ENCODE measurements at regions not wholly inside any gene's neighbourhood (a gene's known extent, or its start where the extent isn't known, plus 50 kb on each side); places are given as distances from the start of the nearest gene placed in this dataset.

DNA sequence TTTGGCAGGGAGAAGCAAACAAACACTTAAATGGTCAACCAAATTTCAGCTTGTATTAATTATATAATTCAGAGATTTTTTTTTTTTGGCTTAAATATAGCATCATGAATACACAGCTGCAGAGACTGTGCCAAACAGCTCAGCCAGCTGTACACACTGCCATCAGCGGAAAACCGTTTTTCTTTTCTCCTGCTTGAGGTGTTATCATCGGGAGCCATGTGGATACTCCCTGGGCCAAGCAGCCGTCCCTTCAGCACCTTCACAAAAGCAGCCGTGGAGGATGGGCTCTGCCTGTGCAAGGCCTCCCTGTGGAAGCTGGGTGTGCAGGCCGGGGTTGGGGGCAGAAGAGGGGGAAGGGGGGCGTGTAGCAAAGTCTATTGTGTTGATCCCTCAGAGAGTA lies 85.0 kb downstream of the NUF2 start:
- no peak for DNase-seq (ENCODE audit: low read depth)

DNA sequence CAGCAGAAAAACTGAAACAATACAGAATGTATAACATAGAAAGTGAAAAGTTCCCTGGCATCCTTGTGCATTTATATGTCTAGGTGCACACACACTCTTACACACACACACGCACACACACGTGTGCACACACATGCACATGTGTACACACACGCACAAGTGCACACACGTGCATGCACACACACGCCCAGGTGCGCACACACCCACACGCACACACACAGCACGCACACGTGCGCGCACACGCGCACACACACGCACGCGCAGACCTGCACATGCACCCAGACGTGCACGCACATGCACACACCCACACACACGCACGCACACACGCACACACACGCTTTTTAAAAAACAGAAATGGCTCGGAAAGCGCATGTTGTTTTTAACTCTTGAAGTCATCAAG lies 86.5 kb downstream of the NUF2 start:
- no peak for DNase-seq (ENCODE audit: low read depth)

DNA sequence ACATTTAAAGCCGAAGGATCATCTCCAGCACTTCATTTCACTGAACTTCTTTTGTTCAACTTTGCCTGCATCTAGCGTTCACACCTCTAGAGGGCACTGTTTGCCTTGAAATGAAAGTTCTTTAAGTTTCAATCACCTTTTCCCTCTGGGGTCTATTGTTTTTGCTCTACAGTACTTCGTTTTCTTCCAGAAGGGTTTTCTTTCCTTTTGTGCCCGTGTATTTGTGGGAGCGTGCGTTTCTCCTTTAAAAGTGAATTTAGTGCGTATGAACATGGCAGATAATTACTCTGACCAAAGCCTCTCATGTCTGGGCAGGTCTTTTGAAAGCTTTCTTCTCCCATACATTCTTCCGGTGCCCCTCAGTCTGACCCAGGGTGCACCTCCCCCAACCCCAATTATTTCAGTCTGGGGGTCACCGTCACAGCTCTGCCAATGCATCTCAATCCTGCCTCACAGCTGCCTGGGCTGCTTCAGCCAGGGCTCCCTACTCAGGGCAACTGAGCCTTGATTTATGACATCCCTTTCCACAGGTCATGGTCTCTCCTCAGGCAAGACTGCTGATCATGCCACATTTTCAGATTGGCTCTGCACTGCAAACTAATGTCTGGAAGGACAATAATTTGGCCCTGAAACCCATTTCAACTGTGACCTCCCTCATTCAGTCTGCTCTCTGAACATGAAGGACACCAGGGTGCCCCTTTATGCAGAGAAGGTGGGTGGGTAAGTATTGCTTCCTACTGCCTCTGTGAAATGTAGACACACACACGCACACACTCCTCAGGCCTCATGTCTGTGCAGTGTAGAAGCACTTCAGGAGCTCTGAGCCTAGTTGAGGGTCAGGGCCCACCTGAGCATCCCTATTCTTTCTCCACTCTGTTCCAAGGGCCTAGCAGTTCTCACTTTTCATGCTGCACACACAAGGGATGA lies 88.6 kb downstream of the NUF2 start:
- peak; percentile 42 for DNase-seq (ENCODE audit: low read depth)

DNA sequence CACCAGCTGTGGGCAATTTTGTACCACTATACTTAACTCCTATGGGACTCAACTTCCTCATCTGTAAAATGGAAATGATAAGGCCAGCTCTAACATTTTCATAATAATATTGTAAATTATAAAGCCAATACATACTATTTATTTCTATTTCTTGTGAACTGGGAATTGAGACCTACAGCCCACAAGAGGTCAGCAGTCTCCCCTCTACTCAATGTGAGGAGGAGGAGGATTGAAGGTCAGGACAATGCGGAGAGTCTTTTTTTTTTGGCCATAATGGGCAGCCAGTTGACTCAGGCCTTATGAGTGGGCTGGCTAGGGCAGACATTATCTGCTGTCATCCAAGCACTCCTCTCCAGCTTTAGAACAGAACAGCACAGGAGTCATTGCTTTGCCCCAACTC lies 90.5 kb downstream of the NUF2 start:
- DNase-seq (ENCODE audit: low read depth), result no peak

DNA sequence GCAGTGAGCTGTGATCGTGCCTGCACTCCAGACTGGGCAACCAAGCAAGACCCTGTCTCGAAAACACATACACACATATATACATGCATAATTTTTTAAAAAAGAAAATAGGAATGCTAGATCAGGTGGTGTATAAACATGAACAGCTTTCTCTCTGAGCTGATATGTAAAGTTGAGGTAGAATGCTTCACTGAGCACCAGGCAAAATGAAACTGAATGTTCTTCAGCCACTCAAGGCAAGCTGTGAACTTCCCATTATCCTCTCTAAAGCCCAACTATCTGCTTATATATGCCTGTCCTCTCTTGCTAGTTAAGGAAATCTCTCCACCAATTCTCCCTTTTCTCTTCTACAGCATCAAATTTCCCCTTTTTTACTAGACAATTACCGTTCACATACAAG lies 93.0 kb downstream of the NUF2 start:
- no peak for DNase-seq (ENCODE audit: low read depth)

DNA sequence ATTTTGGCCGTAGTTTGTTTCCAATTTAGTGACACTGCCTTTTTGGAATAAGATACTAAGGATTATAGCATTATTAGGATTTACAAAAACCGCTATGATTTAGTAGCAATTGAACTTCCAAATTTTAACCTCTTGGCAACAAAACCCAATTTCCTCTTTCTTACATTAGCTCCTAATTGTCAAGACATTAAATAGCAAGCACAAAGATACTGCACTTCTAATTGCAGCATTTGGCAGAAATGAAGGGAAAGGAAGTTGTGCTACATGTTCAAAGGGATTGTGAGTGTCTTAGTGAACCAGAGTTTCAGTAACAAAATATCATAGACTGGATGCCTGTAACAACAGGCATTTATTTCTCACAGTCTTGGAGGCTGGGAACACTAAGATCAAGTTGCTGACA lies 99.9 kb downstream of the NUF2 start:
- DNase-seq (ENCODE audit: low read depth), result no peak

DNA sequence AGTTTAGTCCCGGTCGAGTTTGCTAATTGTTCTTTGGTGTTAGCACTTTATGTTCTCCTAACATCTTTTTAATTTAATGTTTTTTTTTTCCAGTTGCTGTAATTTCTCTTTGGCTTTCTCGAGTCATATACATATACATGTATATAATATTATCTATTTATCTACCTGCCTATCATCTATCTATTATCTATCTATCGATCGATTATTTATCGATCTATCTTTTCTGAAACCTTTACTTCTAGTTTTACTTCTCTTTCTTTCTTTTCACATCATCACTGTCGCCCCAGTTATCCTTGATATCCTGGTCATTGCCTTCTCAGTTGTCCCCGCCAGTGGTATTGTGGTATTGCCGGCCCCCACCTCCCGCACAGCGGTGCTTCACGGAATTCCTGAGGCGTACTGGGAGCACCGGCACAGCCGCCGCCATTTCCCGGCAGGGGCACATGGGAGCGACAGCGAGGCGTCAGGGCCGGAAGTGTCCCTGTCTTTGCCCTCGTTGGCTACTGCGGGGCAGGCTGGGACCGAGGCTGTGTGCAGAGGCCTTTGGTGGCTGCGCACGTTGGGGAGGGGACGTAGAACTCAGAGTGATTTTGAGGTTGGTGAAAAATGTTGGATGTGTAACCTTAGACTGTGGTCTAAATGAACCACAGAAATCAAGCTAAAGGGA lies 101.1 kb downstream of the NUF2 start:
- no peak for DNase-seq (ENCODE audit: low read depth)

DNA sequence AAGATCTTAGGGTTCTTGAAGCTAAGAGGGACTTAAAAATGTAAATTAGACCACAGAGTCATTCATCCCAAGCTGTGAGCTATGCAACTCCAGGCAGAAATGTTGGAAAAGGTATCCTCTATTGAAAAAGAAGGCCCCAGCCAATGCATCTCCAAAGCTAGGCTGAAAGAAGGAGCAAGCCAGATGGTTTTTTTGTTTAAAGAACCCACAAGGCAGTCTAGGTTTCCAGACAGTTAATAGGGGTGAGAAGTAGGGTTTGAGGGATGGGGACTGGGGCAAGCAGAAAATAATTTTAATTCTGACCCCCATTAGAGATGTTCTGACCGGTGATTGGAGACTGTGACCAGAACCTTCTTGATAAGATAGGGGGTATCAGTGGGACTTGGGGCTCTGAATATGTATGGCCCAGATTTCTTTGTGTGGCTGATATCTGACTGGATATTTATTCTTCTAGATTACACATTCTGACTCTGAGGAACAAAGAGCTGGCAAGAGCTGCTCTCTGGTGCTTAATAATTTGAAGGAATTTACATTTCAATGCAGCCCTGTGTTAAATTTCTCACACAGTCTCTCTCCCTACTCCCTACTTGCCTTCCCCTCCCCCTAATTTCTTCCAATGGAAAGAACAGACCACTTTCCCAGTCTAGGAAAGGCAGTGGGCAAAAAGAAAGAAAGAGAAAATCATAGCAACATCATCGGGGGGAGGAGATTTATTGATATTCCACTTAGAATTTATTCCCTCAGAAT lies 104.9 kb downstream of the NUF2 start:
- no peak for DNase-seq (ENCODE audit: low read depth)

DNA sequence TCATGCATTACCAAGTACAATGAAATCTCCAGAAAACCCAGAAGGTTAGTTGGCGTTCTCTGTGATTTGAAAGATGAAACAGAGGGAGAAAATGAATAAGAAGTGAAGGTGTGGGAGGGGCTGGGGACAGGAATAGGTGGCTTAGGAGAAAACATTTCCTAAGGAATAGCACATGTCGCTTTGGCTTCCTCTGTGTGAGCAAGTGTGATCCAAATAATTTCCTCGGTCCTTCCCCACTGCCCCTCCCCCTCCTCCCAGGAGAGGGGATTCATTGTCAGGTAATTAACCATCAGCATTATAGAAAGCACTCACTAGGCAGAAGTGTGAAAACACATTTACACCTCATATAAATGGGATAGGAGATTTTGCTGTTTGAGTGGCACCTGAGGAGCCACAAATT lies 105.5 kb downstream of the NUF2 start:
- DNase-seq (ENCODE audit: low read depth), result no peak

DNA sequence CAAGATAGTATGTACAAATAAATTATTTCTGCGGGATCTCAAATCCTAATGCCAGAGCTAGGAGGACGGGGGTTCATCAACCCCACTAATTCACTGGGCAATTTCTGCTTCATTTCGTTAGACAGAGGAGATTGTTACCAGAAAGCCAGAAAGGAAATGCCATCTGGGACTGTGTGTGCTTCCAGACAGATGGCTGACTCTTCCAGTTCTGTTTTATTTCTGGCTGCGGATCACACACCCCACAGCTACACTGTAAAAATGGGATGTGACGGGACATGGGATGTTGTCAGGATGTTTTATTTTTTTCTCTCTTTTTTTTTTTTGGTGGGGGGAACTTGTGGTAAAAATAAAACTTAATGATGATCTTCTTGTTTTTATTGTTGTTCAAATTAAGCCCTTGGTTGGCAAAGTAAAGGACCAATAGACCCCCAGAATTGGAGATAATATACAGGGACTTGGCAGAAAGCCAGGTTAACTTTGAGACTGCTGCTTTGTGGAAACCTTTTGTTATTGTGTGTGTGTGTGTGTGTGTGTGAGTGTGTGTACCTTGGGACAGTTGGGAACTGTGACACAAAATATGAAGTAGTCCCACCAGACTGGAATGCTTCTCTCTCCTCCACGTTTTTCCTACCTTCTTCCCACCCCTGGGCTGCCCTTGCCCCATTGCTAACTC lies 114.5 kb downstream of the NUF2 start:
- DNase-seq (ENCODE audit: low read depth), result no peak

DNA sequence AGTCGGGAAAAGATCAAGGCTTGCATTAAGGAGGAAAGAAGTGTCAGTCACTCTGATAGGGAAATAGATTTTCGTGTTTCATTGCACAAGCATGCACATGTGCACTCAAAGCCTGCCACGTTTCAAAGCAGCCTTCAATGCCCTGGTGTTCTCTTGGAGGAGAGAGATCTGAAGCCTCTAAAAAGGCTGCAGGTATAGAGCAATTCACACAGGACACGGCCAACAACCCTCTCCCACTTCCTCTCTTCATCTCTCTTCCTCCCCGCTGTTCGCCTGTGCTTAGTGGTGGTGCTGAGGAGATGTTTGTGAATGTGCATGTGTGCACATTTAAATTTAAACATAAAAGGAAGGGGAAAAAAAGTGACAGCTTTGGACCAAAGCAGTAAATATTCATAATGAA lies 117.7 kb downstream of the NUF2 start:
- no peak for DNase-seq (ENCODE audit: low read depth)

DNA sequence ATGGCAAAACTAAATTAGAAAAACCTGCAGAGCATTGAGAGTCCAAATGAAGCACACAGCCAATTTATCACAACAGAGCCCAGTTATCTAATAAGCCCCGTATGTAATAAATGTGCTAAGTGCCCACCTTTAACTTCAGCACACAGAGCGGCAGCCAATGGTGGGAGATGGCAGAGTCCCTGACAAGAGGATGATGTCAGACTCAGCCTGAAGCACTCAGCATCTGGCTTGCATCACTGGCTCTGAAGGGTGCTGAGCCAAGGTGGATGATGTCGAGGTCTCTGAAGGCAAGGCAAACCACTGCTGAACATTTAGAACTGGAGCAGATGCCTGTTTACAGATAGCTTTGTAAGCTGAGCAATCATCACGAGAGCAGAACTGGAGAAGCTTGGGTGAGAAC lies 118.3 kb downstream of the NUF2 start:
- DNase-seq (ENCODE audit: low read depth), result peak; percentile 0

DNA sequence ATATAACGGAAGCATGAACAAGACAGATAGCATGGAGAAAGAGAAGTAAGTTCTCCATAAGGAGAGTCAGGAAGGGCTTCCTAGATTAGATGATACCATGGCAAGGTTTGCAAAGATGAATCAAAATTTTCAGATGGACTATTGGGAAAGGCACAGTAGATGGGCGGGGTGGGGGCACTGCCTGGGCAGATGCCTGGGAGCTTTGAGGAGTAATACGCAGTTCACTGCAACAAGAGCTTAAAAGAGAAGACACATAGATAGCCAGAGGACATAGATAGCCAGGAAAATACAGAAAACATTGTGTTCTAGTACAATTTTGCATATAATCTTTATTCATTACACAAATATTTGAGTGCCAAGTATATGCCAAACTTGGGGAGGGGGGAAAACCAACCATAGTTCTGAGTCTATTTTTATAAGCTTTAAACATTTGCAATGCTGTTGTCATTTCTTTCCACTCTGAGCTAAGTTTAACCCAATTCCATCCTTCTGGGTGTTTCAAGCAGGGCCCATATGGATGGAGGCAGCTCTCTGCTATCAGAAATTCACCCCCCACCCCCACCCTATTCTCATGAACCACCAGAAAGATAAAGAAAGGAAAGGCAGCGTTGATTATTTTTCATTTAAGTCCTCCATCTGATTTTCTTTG lies 120.6 kb downstream of the NUF2 start:
- no peak for DNase-seq (ENCODE audit: low read depth)

DNA sequence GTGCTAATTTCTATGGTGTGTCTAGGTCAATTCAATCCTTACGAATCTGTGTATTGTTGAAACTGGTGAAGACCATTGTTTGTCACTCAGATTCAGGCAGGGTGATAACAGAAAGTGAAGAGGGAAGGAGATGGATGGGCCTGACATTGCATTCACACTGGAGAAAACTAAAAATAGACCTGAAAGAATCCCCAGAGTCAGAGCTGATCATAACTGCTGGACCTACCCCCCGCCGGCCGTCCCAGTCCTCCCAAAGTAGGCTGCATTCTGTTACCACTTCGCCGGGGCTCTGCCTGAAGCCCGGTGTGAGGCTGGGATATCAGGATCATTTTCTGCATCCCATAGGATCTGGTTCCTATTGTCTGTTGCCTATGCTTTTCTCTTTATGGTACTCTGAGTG lies 121.1 kb downstream of the NUF2 start:
- DNase-seq (ENCODE audit: low read depth), result no peak

DNA sequence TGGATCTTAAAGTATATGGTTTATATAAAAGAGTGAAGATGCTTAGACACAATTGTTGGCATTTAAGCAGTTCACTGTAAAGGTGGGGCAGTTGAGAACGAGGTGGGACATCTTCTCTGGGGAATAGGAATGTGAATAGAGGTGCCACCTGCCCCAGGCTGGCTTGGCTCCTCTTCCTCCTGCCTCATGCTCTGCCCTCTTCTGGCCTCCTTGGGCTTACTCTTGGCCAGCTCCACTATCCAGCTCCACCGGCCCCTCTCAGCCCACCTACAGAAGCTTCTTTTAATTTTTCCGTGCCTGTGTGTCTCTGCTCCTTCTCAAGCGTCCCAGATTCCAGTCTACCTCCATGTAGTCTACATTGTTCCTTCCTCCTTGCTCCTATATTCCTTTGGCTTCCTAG lies 122.1 kb downstream of the NUF2 start:
- no peak for DNase-seq (ENCODE audit: low read depth)

DNA sequence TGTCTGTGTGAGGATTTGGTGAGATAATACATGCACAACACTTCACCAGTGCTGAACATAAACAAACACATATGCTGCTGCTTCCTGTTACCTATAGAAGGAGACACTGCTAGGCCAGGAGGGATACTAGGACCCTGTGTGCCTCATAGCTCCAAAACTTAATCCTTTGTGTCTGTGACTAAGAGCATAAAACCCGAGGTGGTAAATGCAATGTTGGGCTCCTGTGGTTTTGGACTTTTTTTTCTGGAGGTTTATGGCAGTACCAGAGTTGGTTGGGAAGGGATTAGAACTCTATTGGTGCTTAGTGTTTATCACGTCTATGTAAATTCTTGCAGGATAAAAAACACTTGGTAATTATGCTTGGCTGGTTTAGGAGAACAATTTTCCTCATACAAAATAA lies 122.9 kb downstream of the NUF2 start:
- no peak for DNase-seq (ENCODE audit: low read depth)

DNA sequence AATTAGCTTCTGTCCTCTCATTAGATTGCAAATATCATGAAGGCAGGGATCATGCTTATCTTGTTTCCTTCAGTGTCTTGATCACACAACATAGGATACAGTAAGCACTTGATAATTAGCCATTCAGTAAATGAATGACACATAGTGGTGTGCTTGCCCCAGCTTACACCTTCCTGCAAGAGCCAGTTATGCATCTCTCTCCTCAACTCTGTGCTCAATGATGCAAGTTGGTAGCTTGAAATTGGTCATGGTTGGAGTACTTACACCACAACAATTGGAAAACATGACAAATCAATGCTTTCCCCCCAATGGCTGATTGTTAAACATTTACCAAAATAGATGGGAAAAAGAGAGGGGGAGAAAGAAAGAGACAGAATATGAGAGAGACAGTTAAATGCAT lies 129.2 kb downstream of the NUF2 start:
- no peak for DNase-seq (ENCODE audit: low read depth)

DNA sequence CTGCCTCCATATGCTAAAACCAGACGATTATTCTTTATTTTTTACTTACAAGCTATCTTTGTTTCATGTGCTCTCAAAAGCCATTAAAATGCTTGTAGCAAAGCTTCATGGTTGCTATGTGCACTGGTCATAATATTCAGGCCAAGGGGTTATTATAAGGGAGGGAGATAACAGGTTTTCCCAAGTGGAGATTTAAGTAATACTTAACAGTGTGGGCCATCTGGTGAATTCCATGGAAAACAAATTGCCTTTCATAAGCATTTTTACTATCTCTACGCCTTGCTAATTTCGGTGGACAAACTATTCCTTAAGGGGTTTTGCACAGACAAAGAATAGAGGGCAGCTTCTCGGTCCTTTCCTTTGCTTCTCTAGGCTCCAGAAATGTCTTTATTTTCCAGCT lies 137.8 kb downstream of the NUF2 start:
- no peak for DNase-seq (ENCODE audit: low read depth)

DNA sequence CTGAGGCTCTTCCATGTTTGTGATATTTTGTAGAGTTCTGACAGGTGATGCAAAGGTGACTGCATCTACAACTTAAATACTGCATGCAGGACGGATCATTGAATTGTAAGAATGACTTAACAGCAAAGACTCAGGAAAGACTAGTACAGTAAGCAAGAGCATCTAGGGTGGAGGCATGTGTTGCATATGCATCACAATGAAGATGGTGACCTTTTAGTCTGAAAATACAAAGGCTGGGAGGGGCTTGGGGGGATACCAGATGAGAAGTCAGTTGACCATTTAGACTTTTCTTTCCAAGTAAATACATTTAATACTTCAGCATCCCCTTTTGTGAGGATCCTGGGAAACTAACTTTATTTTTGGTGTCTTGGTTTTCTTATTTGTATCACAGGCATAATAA lies 145.5 kb downstream of the NUF2 start:
- no peak for DNase-seq (ENCODE audit: low read depth)

DNA sequence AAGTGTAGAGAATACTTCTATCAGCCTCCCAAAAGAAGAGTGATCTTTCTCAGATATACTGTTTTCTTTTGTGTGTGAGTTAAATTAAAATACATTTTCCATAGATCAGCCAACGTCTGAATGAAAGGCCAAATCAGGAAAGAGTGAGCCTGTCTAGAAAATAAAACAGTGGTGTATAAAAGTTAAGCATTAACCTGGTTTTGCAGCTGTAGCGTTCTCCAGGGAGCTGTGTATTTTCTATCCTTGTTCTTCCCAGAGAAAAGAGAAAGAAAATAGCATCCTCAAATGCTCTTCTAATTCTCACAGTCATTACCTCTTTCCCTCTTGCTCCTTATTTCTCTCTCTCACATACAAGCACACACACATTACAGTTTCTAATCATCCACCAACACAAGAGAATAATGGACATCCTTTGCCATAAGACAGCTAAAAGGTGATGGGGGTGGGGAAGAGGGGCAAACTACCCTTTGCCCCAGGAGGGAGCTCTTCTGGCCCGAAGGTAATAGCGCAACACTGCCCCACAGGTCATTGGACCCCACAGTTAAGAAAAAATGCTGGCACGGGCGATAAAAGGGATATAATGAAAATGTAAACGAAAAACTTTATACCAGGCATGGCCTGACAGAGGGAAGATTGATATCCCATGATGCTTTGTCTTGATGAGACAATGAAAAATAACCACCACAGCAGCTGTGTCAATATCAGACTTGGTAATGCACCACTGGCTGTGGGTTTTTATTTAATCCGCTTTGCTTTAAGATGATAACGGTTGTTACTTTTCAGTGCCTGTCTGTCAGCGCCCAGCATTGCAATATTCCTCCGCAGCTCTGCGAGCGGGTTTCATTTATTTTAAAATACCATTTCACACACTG lies 150.3 kb downstream of the NUF2 start:
- no peak for DNase-seq (ENCODE audit: low read depth)

Measured in amniotic epithelial cell (primary cell).